ENCODE measurements at regions not wholly inside any gene's neighbourhood (a gene's known extent, or its start where the extent isn't known, plus 50 kb on each side); places are given as distances from the start of the nearest gene placed in this dataset.

- TF ChIP-seq CTCF (IDR thresholded peaks at IDR 0.05), result no peak
- ATAC-seq (ENCODE audit: low FRiP score) (no peak), DNase-seq (ENCODE audit: low spot score) (no peak)
Measured at GRCh38 chr13:104160536-104160935, 1094.3 kb upstream of the SLC10A2 start.

GRCh38 chr13:104143760-104144416, 1077.7 kb upstream of the SLC10A2 start:
- DNase-seq (ENCODE audit: low spot score) (no peak), ATAC-seq (ENCODE audit: low FRiP score) (no peak)
- TF ChIP-seq CTCF (IDR thresholded peaks at IDR 0.05), result no peak

- no peak for ATAC-seq (ENCODE audit: low FRiP score)
- TF ChIP-seq CTCF (IDR thresholded peaks at IDR 0.05), result no peak
- no peak for DNase-seq (ENCODE audit: low spot score)
Measured at GRCh38 chr13:104140552-104140951, 1074.3 kb upstream of the SLC10A2 start.

- DNase-seq (ENCODE audit: low spot score), result no peak
- no peak for TF ChIP-seq CTCF (IDR thresholded peaks at IDR 0.05)
- no peak for ATAC-seq (ENCODE audit: low FRiP score)
Measured at GRCh38 chr13:104137416-104137815, 1071.2 kb upstream of the SLC10A2 start.

- DNase-seq (ENCODE audit: low spot score), result no peak
- ATAC-seq (ENCODE audit: low FRiP score), result no peak
- no peak for TF ChIP-seq CTCF (IDR thresholded peaks at IDR 0.05)
Measured at GRCh38 chr13:104132849-104133248, 1066.6 kb upstream of the SLC10A2 start.

- no peak for TF ChIP-seq CTCF (IDR thresholded peaks at IDR 0.05)
- no peak for DNase-seq (ENCODE audit: low spot score)
- ATAC-seq (ENCODE audit: low FRiP score), result no peak
Measured at GRCh38 chr13:104114101-104114500, 1047.9 kb upstream of the SLC10A2 start.

GRCh38 chr13:104111031-104111430, 1044.8 kb upstream of the SLC10A2 start:
- TF ChIP-seq CTCF (IDR thresholded peaks at IDR 0.05), result no peak
- no peak for ATAC-seq (ENCODE audit: low FRiP score)
- no peak for DNase-seq (ENCODE audit: low spot score)

All from omental fat pad (tissue), 3 donors.